SK-N-SH treated with all-trans-retinoic acid at 6 μM for 48 hours (cell line): ENCODE measurements at regions not wholly inside any gene's neighbourhood (a gene's known extent, or its start where the extent isn't known, plus 50 kb on each side); places are given as distances from the start of the nearest gene placed in this dataset.

Experiments used
- ARNTL ChIP-seq: fragments of 450-650 bp; formaldehyde crosslinking; IDR thresholded peaks from 2 replicates; pipeline ENCODE4 v1.5.0; 2020; ENCODE audit warnings: low read depth, mild to moderate bottlenecking, moderate library complexity, borderline replicate concordance
- BACH2 ChIP-seq: fragments of 250-450 bp; sonication (Bioruptor Pico); IDR thresholded peaks from 2 replicates; pipeline ENCODE4 v1.9.0; 2021; ENCODE audit warnings: mild to moderate bottlenecking, borderline replicate concordance
- ISL1 ChIP-seq: fragments of 250-450 bp; sonication (Bioruptor Pico); IDR thresholded peaks from 2 replicates; pipeline ENCODE4 v2.1.2; 2022; ENCODE audit warnings: mild to moderate bottlenecking, moderate library complexity
- ZFP3 ChIP-seq: fragments of 250-450 bp; sonication (Bioruptor Pico); IDR thresholded peaks from 2 replicates; pipeline ENCODE4 v1.5.0; 2020; ENCODE audit warnings: mild to moderate bottlenecking, moderate library complexity
- ZNF565 ChIP-seq: fragments of 450-650 bp; formaldehyde crosslinking; conservative IDR thresholded peaks from 2 replicates; pipeline ENCODE4 v1.5.0; 2020; ENCODE audit warnings: low read depth, mild to moderate bottlenecking, moderate library complexity
- TF ChIP-seq, protein P1 (sequence below): fragments of 250-450 bp; sonication (Bioruptor Pico); IDR thresholded peaks from 2 replicates; pipeline ENCODE4 v1.8.0; 2020; ENCODE audit warnings: mild to moderate bottlenecking, moderate library complexity, borderline replicate concordance
- TF ChIP-seq, protein P2 (sequence below): fragments of 250-450 bp; sonication (Bioruptor Pico); IDR thresholded peaks from 2 replicates; pipeline ENCODE4 v1.5.1; 2020; ENCODE audit warnings: low read depth, mild to moderate bottlenecking, moderate library complexity

DNA sequence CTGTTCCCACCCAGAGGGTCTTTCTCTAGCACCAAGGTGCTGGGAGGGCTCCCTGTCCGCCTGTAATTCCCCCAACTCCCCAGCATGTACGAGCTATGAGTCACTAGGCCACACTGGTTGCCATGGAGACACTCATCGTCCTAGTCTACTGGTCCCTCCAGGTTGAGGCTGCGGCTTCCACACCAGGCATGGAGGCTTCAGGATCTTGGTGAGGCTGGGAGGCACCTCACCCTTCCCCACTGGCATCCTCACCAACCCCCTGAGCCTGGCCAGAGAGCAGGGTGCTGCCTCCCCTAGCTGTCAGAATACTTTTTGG lies 75.6 kb upstream of the KAZN start:
- TF ChIP-seq ZFP3 (no peak), ZNF565 (CRISPR knock-in tag) (no peak), BACH2 (CRISPR knock-in tag) (no peak), ARNTL (CRISPR knock-in tag) (no peak), ISL1 (no peak)
- TF ChIP-seq, protein P1, sequence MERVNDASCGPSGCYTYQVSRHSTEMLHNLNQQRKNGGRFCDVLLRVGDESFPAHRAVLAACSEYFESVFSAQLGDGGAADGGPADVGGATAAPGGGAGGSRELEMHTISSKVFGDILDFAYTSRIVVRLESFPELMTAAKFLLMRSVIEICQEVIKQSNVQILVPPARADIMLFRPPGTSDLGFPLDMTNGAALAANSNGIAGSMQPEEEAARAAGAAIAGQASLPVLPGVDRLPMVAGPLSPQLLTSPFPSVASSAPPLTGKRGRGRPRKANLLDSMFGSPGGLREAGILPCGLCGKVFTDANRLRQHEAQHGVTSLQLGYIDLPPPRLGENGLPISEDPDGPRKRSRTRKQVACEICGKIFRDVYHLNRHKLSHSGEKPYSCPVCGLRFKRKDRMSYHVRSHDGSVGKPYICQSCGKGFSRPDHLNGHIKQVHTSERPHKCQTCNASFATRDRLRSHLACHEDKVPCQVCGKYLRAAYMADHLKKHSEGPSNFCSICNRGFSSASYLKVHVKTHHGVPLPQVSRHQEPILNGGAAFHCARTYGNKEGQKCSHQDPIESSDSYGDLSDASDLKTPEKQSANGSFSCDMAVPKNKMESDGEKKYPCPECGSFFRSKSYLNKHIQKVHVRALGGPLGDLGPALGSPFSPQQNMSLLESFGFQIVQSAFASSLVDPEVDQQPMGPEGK (CRISPR knock-in tag) = no peak
- TF ChIP-seq, protein P2, sequence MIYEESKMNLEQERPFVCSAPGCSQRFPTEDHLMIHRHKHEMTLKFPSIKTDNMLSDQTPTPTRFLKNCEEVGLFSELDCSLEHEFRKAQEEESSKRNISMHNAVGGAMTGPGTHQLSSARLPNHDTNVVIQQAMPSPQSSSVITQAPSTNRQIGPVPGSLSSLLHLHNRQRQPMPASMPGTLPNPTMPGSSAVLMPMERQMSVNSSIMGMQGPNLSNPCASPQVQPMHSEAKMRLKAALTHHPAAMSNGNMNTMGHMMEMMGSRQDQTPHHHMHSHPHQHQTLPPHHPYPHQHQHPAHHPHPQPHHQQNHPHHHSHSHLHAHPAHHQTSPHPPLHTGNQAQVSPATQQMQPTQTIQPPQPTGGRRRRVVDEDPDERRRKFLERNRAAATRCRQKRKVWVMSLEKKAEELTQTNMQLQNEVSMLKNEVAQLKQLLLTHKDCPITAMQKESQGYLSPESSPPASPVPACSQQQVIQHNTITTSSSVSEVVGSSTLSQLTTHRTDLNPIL = no peak
